Adrenal gland (tissue), 5 donors: ENCODE measurements at regions not wholly inside any gene's neighbourhood (a gene's known extent, or its start where the extent isn't known, plus 50 kb on each side); places are given as distances from the start of the nearest gene placed in this dataset.

ENCODE experiments used
- POLR2A ChIP-seq, 2 donors: fragments of 450-650 bp; IDR thresholded peaks; one replicate each; pipeline ENCODE4 v1.6.1; 2017; ENCODE audit warnings: antibody characterized with exemption in 2 of 2, mild to moderate bottlenecking in 2 of 2, moderate library complexity in 1 of 2
- TF ChIP-seq, protein P1 (sequence below), 6 experiments: fragments of 450-650 bp in 4 of 6; fragments of 200-600 bp in 2 of 6; sonication (generic) in 1 of 6; IDR thresholded peaks; 1 replicate in 5 of 6; 2 replicates in 1 of 6; pipeline versions ENCODE4 v1.5.1 to v1.8.0; 2016 to 2021; ENCODE audit warnings: antibody characterized with exemption in 6 of 6, mild to moderate bottlenecking in 2 of 6, moderate library complexity in 1 of 6
- donor health status: DM: no; HTN: no; CAD: no.

DNA sequence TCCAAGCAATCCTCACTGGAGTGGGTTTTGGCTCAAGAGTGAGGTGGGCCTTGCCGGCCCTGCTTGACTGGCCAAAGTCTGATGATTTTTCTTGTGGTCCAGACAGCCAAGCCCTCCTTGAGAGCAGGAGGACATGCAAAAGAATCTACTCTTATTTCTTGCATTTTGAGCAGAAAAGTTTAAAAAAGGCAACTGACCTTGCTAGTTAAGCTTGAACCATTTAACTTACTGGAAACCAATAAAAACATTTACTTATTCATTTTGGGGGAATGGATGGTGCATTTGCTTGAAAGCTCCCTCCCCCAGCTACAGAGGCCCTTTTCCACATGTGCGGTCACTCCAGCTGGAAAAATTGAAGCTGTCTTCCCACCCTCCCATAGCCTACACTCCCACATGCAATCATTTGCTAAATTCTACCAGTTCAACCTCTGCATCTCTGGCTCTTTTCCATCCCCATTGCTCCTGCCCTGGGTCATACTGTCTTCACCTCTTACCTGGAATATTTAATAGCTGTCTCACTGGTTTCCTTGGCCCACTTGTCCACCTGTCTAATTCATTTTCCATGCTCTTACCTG lies 527.9 kb downstream of the DHX35 start:
- TF ChIP-seq, protein P1, sequence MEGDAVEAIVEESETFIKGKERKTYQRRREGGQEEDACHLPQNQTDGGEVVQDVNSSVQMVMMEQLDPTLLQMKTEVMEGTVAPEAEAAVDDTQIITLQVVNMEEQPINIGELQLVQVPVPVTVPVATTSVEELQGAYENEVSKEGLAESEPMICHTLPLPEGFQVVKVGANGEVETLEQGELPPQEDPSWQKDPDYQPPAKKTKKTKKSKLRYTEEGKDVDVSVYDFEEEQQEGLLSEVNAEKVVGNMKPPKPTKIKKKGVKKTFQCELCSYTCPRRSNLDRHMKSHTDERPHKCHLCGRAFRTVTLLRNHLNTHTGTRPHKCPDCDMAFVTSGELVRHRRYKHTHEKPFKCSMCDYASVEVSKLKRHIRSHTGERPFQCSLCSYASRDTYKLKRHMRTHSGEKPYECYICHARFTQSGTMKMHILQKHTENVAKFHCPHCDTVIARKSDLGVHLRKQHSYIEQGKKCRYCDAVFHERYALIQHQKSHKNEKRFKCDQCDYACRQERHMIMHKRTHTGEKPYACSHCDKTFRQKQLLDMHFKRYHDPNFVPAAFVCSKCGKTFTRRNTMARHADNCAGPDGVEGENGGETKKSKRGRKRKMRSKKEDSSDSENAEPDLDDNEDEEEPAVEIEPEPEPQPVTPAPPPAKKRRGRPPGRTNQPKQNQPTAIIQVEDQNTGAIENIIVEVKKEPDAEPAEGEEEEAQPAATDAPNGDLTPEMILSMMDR (IDR thresholded peaks at IDR 0.05) = no peak
- TF ChIP-seq POLR2A (IDR thresholded peaks at IDR 0.05) = no peak
